ENCODE measurements at regions not wholly inside any gene's neighbourhood (a gene's known extent, or its start where the extent isn't known, plus 50 kb on each side); places are given as distances from the start of the nearest gene placed in this dataset.

DNA sequence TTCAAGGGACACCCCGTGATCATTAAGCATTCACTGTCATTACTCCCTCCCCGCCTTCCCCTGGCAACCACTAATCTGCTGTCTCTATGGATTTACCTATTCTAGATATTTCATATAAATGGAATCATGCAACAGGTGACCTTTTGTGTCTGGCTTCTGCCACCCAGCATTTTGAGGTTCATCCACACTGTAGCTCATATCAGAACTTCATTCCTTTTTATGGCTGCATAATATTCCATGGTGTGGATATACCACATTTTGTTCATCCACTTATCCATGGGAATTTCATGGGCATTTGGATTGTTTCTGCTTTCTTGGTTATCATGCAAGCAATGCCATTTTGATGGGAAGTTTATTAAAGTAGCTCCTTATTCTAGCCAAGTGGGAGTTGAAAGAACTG is 184.2 kb upstream of the VASH1 start:
- DNase-seq (ENCODE audit: low read depth): no peak
- TF ChIP-seq, protein P1, sequence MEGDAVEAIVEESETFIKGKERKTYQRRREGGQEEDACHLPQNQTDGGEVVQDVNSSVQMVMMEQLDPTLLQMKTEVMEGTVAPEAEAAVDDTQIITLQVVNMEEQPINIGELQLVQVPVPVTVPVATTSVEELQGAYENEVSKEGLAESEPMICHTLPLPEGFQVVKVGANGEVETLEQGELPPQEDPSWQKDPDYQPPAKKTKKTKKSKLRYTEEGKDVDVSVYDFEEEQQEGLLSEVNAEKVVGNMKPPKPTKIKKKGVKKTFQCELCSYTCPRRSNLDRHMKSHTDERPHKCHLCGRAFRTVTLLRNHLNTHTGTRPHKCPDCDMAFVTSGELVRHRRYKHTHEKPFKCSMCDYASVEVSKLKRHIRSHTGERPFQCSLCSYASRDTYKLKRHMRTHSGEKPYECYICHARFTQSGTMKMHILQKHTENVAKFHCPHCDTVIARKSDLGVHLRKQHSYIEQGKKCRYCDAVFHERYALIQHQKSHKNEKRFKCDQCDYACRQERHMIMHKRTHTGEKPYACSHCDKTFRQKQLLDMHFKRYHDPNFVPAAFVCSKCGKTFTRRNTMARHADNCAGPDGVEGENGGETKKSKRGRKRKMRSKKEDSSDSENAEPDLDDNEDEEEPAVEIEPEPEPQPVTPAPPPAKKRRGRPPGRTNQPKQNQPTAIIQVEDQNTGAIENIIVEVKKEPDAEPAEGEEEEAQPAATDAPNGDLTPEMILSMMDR (conservative IDR thresholded peaks at IDR 0.05; ENCODE audit: low read depth, low read length): no peak
- H3K4me3 ChIP-seq (ENCODE audit: low read depth, low read length): no peak overlapping the region

DNA sequence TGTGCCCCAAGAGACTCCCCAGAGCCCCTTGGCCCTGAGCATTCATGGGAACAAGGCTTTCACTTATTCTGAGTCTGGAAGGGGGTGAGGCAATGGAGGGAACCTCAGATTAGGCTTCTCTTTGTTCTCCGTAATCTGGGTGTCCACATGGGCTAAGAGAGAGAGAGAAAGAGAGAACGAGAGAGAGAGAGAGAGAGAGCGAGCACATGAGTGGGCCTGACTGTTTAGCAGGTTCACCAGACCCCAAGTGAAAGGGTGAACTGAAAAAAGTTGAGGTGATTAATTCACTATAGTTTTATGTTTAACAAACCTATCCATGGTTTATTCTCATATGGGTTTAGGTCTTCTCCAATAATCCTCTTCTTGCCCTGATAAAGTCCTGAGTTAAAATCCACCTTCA is 183.4 kb upstream of the VASH1 start:
- no peak for DNase-seq (ENCODE audit: low read depth)
- H3K4me3 ChIP-seq (ENCODE audit: low read depth, low read length): no peak overlapping the region
- TF ChIP-seq, protein P1 (conservative IDR thresholded peaks at IDR 0.05; ENCODE audit: low read depth, low read length): no peak

DNA sequence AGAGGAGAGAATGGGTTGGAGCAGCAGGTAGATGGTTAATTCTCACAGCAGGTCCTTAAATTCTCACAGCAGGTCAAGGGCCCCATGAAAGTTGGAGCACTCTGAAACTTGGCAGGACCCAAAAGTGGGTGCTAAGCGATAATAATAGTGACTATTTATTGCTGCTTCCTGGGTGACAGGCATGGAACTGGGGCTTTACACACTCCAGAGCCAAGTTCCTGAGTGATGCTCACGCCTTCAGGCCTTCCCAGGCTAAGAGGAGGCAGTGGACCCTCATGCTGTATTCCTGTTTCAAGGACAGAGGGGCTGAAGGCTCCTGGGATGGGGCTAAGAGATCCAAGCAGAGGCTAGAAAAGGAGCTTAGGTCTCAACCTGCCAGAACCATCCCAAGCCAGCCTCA is 180.9 kb upstream of the VASH1 start:
- TF ChIP-seq, protein P1 (conservative IDR thresholded peaks at IDR 0.05; ENCODE audit: low read depth, low read length): no peak
- DNase-seq (ENCODE audit: low read depth): no peak
- H3K4me3 ChIP-seq (ENCODE audit: low read depth, low read length): no peak overlapping the region

DNA sequence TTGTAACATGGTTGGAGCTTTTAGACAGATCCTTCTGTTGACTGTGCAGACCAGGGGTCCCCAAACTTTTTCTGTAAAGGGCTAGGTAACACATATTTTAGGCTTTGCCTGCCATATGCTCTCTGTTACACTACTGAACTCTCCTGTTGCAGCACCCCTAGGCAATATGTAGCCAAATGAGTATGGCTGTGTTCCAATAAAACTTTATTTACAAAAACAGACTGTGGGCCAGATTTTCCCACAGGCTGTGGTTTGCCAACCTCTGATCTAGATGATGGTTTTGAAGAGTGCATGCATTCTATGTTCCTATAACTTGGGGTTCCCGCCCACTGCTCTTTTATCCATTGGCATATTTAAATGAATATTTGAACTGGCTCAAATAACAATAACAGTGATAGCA is 180.3 kb upstream of the VASH1 start:
- DNase-seq (ENCODE audit: low read depth): no peak
- TF ChIP-seq, protein P1 (conservative IDR thresholded peaks at IDR 0.05; ENCODE audit: low read depth, low read length): no peak
- H3K4me3 ChIP-seq (ENCODE audit: low read depth, low read length): no peak overlapping the region

DNA sequence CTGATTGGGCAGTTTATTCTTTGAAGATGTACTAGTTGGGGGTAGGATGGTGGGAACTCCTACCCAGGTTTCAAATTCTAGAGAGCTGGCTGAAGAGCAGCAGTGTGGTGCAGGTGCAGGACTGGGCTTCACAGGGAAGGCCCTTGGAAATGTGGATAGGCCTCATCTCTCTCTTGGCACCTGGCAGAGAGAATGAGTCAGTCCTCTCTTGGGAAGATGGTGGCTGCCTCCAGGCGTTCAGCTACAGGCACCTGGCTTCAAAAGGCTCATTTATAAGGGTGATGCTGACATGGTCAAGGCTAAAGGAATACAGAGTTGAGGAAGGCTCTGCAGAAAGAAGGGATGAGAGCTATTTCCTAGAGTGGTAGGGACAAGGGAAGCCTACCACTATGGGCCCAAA is 179.7 kb upstream of the VASH1 start:
- DNase-seq (ENCODE audit: low read depth): no peak
- TF ChIP-seq, protein P1 (conservative IDR thresholded peaks at IDR 0.05; ENCODE audit: low read depth, low read length): no peak
- no peak overlapping the region for H3K4me3 ChIP-seq (ENCODE audit: low read depth, low read length)

DNA sequence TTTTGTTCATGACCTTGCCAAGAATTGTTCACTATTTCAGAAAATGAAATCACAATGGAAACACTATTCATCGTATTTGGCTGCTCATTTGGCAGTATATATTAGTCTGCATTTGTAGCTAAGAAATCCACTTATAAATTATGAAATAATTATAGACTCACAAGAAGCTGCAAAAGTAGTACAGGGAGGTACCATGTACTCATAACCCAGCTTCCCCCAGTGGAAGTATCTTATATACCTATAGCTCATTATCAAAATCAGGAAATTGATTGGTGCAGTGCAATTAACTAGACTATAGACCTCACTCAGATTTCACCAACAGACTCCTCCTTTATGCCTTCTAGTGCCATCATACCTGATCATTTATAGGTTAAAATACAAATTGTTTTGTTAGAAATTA is 178.8 kb upstream of the VASH1 start:
- no peak for DNase-seq (ENCODE audit: low read depth)
- TF ChIP-seq, protein P1 (conservative IDR thresholded peaks at IDR 0.05; ENCODE audit: low read depth, low read length): no peak
- H3K4me3 ChIP-seq (ENCODE audit: low read depth, low read length): no peak overlapping the region

DNA sequence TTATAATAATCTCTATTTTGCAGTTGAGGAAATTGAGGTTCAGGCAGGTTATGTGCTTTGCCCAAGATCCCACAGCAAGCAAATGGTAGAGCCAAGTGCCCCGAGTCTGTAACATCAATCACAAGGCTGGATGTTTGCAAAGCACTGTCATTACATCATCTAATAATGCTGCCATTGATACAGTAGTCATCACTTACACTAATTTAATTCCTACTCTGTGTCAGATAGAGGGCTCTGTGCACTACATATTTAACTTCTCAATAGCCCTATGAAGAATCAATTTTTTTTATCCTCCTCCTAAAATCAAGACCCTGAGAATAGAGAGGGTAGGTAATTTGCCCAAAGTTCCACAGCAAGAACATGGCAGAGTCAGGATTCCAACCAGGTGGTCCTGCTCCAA is 178.1 kb upstream of the VASH1 start:
- DNase-seq (ENCODE audit: low read depth): no peak
- no peak overlapping the region for H3K4me3 ChIP-seq (ENCODE audit: low read depth, low read length)
- TF ChIP-seq, protein P1 (conservative IDR thresholded peaks at IDR 0.05; ENCODE audit: low read depth, low read length): no peak

Measured in choroid plexus epithelial cell (primary cell).